ENCODE measurements at regions not wholly inside any gene's neighbourhood (a gene's known extent, or its start where the extent isn't known, plus 50 kb on each side); places are given as distances from the start of the nearest gene placed in this dataset.

DNA sequence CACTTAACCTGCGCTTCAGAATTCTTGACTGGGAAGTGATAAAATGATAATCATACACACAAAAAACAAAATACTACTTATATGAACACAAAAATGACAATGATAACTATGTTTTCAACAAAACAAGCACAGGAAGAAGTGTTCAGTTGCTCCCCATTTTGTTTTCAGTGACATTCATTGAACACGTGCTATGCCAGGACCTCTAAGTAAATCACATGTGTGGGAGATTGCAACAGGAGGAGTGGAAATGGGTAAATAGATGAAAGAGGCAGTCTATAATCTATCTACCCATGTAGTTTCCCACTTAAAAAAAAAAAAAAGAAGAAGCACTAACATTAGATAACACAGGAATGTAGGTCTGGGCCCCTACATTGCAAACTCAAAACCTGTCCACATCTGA is 183.5 kb upstream of the HNRNPA3 start:
- TF ChIP-seq, protein P1, sequence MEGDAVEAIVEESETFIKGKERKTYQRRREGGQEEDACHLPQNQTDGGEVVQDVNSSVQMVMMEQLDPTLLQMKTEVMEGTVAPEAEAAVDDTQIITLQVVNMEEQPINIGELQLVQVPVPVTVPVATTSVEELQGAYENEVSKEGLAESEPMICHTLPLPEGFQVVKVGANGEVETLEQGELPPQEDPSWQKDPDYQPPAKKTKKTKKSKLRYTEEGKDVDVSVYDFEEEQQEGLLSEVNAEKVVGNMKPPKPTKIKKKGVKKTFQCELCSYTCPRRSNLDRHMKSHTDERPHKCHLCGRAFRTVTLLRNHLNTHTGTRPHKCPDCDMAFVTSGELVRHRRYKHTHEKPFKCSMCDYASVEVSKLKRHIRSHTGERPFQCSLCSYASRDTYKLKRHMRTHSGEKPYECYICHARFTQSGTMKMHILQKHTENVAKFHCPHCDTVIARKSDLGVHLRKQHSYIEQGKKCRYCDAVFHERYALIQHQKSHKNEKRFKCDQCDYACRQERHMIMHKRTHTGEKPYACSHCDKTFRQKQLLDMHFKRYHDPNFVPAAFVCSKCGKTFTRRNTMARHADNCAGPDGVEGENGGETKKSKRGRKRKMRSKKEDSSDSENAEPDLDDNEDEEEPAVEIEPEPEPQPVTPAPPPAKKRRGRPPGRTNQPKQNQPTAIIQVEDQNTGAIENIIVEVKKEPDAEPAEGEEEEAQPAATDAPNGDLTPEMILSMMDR (conservative IDR thresholded peaks at IDR 0.05 in 1 of 2, IDR thresholded peaks at IDR 0.05 in 1 of 2; ENCODE audit: extremely low read depth in 1 of 2, insufficient read depth in 1 of 2, low read depth in 1 of 2, low read length in 2 of 2): no peak
- no peak for TF ChIP-seq EZH2 (IDR thresholded peaks at IDR 0.05; ENCODE audit: borderline replicate concordance, low read length)
